SK-N-MC (cell line): ENCODE measurements at regions not wholly inside any gene's neighbourhood (a gene's known extent, or its start where the extent isn't known, plus 50 kb on each side); places are given as distances from the start of the nearest gene placed in this dataset.

Experiments used
- DNase-seq: peaks from one replicate; pipeline ENCODE4 v3.0.0-alpha.2; 2011; ENCODE audit warnings: low read depth, low spot score
- H3K27ac ChIP-seq: fragments of 200-600 bp; sonication (generic); 2 replicates; pipeline ENCODE4 v1.5.1; 2016; ENCODE audit warnings: mixed run types
- H3K36me3 ChIP-seq: fragments of 200-600 bp; sonication (generic); 2 replicates; pipeline ENCODE4 v1.6.1; 2017; ENCODE audit warnings: antibody characterized with exemption, low read length, mixed read lengths; ENCODE audit not compliant: insufficient read depth
- H3K4me3 ChIP-seq: fragments of 200-600 bp; sonication (generic); 2 replicates; pipeline ENCODE4 v1.5.1; 2016
- H3K9ac ChIP-seq: fragments of 200-600 bp; sonication (generic); 2 replicates; pipeline ENCODE4 v1.8.0; 2017; ENCODE audit warnings: mixed run types, mixed read lengths; ENCODE audit not compliant: insufficient read length
- H3K9me3 ChIP-seq: fragments of 200-600 bp; sonication (generic); 2 replicates; pipeline ENCODE4 v1.6.1; 2017; ENCODE audit warnings: low read depth, mild to moderate bottlenecking, antibody characterized with exemption, low read length, moderate library complexity, mixed read lengths
- EZH2 ChIP-seq: fragments of 200-600 bp; sonication (generic); IDR thresholded peaks from one replicate; pipeline ENCODE4 v1.6.1; 2017; ENCODE audit warnings: antibody characterized with exemption
- FOXP2 ChIP-seq: optimal IDR thresholded peaks from 2 replicates; pipeline ENCODE3; 2011; ENCODE audit warnings: mild to moderate bottlenecking, moderate library complexity; ENCODE audit not compliant: insufficient read depth; ENCODE audit errors: extremely low read length, control extremely low read depth
- POLR2AphosphoS5 ChIP-seq: IDR thresholded peaks from 2 replicates; pipeline ENCODE4 v1.6.1; 2012; ENCODE audit warnings: mild to moderate bottlenecking, low read depth, low read length, borderline replicate concordance

GRCh38 chr5:91910655-91911054, 527.5 kb upstream of the ARRDC3 start:
- no peak overlapping the region for H3K4me3 ChIP-seq
- no peaks in the 10 kb centered on the region for H3K36me3 ChIP-seq
- no peak overlapping the region for H3K9ac ChIP-seq
- no peak for DNase-seq
- H3K27ac ChIP-seq: no peak overlapping the region
- no peaks in the 10 kb centered on the region; the same call in 1 of the 2 replicates for H3K9me3 ChIP-seq
- TF ChIP-seq POLR2AphosphoS5 (no peak), FOXP2 (no peak), EZH2 (no peak)

DNA sequence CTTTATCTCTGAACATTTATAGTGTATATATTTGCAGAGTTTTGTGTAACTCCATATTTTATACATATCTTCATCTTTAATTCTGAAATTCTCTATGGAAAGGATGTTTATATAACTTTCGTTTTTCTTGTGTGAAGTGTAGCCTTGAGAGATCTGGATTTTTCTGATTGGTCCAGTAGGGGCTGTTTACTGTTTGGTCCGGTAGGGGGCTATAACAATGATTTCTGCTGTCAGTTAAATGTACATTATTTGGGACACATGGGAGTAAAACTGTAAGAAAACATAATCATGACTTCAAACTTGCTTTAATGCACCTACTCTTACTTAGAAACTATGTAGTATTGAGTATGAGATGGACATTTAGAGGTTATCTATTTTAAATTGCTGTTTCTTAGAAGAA, 527.1 kb upstream of the ARRDC3 start:
- DNase-seq: no peak
- Histone ChIP-seq H3K4me3 (no peak overlapping the region), H3K9ac (no peak overlapping the region), H3K9me3 (no peaks in the 10 kb centered on the region; the same call in 1 of the 2 replicates), H3K27ac (no peak overlapping the region), H3K36me3 (no peaks in the 10 kb centered on the region)
- TF ChIP-seq FOXP2: no peak
- no peak for TF ChIP-seq EZH2
- TF ChIP-seq POLR2AphosphoS5: no peak

DNA sequence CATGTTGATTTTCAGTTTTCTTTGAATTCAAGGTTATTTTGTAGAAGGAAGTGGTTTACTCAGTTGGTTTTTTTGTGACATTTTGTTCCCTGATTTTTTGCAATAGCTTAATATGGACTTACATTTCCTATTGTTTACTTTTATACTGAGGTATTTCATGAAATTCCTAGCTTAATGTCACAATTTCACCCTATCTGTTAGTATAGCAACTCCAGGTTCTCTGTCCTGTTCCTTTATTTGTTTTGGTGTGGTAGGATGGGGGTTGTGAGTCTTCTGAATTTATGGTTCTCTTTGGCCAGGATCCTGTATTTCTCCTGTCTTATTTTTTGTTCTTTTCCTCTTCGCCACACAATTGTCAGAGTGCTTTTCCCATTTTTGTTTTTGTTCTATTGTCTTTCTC, 523.4 kb upstream of the ARRDC3 start:
- DNase-seq: no peak
- Histone ChIP-seq H3K27ac (no peak overlapping the region), H3K4me3 (no peak overlapping the region), H3K9ac (no peak overlapping the region), H3K36me3 (no peaks in the 10 kb centered on the region), H3K9me3 (no peaks in the 10 kb centered on the region; the same call in 1 of the 2 replicates)
- TF ChIP-seq FOXP2 (no peak), POLR2AphosphoS5 (no peak), EZH2 (no peak)

- DNase-seq: no peak
- Histone ChIP-seq H3K27ac (no peak overlapping the region), H3K9me3 (no peaks in the 10 kb centered on the region; the same call in 1 of the 2 replicates), H3K36me3 (no peaks in the 10 kb centered on the region), H3K9ac (no peak overlapping the region), H3K4me3 (no peak overlapping the region)
- TF ChIP-seq POLR2AphosphoS5 (no peak), EZH2 (no peak)
These were observed 522.9 kb upstream of the ARRDC3 start for GRCh38 chr5:91906027-91906426.

DNA sequence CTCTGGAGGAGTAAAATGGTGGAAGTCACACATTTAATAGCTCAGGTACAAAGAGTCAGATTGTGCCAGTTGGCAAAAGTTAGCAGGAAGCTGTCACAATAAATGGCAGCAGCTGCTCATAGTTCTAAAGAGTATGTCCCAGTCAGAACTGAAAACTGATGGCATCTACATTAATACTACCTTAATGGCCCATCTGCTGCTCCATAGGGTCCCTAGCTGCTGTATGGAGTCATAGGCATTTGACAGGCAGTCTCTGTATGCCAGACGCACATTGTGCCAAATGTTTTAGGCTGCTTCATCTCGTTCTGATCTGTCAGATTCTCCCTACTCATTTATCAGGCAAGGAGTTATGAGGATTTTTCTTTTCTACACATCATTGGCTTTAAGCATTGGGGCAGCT, 515.8 kb upstream of the ARRDC3 start:
- Histone ChIP-seq H3K9me3 (no peaks in the 10 kb centered on the region), H3K4me3 (no peak overlapping the region), H3K36me3 (no peaks in the 10 kb centered on the region), H3K27ac (no peak overlapping the region), H3K9ac (no peak overlapping the region)
- TF ChIP-seq POLR2AphosphoS5: no peak
- no peak for TF ChIP-seq EZH2
- no peak for TF ChIP-seq FOXP2
- no peak for DNase-seq

GRCh38 chr5:91898019-91898418, 514.9 kb upstream of the ARRDC3 start:
- no peaks in the 10 kb centered on the region for H3K36me3 ChIP-seq
- H3K27ac ChIP-seq: no peak overlapping the region; the same call in 1 of the 2 replicates
- H3K4me3 ChIP-seq: peak overlapping the region; percentile 60
- peak; percentile 28 for DNase-seq
- TF ChIP-seq EZH2: no peak
- TF ChIP-seq POLR2AphosphoS5: no peak
- TF ChIP-seq FOXP2: no peak
- peak overlapping the region; percentile 21 for H3K9ac ChIP-seq
- H3K9me3 ChIP-seq: no peaks in the 10 kb centered on the region

DNA sequence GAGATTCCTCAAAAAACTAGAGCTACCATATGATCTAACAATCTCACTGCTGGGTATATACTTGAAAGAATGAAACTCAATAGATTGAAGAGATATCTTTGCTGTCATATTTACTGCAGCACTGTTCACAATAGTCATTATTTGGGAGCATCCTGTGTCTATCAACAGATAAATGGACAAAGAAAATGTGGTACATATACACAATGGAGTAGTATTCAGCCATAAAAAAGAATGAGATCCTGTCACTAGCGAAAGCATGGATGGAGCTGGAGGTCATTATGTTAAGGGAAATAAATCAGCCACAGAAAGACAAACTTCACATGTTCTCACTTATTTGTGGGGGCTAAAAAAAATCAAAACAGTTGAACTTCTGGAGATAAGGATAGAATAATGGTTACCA, 505.7 kb upstream of the ARRDC3 start:
- Histone ChIP-seq H3K27ac (no peak overlapping the region), H3K9me3 (no peaks in the 10 kb centered on the region), H3K36me3 (no peaks in the 10 kb centered on the region), H3K9ac (no peak overlapping the region), H3K4me3 (no peak overlapping the region)
- no peak for DNase-seq
- no peak for TF ChIP-seq POLR2AphosphoS5
- TF ChIP-seq FOXP2: no peak
- no peak for TF ChIP-seq EZH2

DNA sequence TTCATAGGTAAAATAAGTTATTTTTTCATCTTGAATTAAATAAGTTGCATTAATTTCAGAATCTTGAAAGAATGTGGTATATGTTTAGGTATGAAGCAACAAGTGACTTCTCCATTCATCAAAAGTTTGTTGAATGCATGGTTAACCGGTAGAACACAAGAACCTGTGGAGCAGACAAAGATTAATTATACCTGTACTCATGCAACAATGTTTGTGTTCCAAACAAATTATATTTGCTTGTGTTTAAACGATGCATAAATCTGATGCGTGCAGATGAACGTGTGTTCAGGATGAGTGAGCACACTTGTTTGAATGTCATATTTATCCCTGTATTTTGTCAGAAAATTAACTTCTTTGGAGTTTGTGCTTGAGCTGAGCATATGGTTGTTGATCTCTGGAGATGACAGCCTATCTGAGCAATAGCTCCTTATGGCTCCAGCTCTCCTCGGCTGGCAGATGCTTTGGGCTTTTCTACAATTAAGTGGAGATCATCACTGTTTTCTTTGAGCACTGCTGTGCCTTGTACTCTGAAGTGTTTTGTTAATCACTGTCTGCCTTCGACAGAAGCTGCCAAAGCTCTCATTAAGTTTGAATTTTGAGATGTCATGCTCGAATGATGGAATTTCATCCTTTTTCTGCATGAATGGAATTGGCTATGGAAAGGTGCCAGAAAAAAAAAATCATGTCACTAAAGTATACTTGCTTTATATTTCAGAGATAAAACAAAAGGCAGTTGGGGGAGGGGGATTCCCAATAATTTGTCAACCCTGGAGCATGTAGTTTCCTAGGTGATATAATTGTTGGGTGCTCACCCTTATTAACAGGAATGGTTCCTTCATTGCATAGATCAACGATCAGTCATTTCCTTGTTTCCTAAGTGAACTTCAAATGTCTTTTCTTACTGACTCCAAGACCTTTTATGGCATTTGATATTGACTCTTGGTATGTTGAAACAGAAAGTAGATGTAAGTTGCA, 502.5 kb upstream of the ARRDC3 start:
- TF ChIP-seq EZH2 (no peak), POLR2AphosphoS5 (no peak), FOXP2 (no peak)
- no peaks in the 10 kb centered on the region for H3K9me3 ChIP-seq

GRCh38 chr5:91884036-91884435, 500.9 kb upstream of the ARRDC3 start:
- no peak for TF ChIP-seq FOXP2
- TF ChIP-seq POLR2AphosphoS5: no peak
- TF ChIP-seq EZH2: no peak
- Histone ChIP-seq H3K27ac (no peak overlapping the region), H3K9ac (no peak overlapping the region), H3K36me3 (no peaks in the 10 kb centered on the region), H3K9me3 (no peaks in the 10 kb centered on the region), H3K4me3 (no peak overlapping the region)
- DNase-seq: no peak

More for the DNA sequence above, 502.5 kb upstream of the ARRDC3 start:
- H3K9ac ChIP-seq: no peak overlapping the region
- no peaks in the 10 kb centered on the region for H3K36me3 ChIP-seq
- DNase-seq: no peak
- no peak overlapping the region for H3K27ac ChIP-seq
- H3K4me3 ChIP-seq: no peak overlapping the region
